Right lobe of liver (tissue), 4 donors: ENCODE measurements at regions not wholly inside any gene's neighbourhood (a gene's known extent, or its start where the extent isn't known, plus 50 kb on each side); places are given as distances from the start of the nearest gene placed in this dataset.

Source experiments
- POLR2A ChIP-seq: fragments of 450-650 bp; IDR thresholded peaks from one replicate; pipeline ENCODE4 v1.6.1; 2017; ENCODE audit warnings: antibody characterized with exemption, mild to moderate bottlenecking
- TF ChIP-seq, protein P1 (sequence below), 4 donors: fragments of 200-600 bp in 3 of 4; fragments of 450-650 bp in 1 of 4; IDR thresholded peaks; one replicate each; pipeline versions ENCODE4 v1.5.1 to v1.8.0; 2016 to 2022; ENCODE audit warnings: antibody characterized with exemption in 4 of 4, mild to moderate bottlenecking in 2 of 4
- donor health status: DM: no; HTN: no; CAD: no.
- donor health status: DM: no; HTN: no; CAD: no.
- donor health status: DM: no; HTN: yes; CAD: no.

DNA sequence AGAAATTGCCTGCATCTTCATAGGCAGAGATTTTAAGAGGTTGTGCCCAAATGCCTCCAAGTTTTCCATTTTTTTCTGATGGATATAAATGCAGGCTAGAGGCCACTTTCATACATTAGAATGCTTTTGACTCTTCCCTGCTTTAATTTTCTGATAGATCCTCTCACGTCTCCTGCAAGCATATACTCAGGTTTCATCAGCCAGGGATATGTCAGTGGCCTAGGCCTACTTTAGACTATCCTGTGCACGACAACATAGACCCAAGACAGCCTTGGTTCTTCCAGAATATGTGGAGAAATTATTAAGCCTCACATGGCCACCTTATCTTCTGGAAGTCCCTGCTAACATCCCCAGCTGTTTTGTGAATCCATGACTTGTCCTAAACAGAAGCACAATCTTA is 415.9 kb downstream of the TDRD15 start:
- TF ChIP-seq, protein P1, sequence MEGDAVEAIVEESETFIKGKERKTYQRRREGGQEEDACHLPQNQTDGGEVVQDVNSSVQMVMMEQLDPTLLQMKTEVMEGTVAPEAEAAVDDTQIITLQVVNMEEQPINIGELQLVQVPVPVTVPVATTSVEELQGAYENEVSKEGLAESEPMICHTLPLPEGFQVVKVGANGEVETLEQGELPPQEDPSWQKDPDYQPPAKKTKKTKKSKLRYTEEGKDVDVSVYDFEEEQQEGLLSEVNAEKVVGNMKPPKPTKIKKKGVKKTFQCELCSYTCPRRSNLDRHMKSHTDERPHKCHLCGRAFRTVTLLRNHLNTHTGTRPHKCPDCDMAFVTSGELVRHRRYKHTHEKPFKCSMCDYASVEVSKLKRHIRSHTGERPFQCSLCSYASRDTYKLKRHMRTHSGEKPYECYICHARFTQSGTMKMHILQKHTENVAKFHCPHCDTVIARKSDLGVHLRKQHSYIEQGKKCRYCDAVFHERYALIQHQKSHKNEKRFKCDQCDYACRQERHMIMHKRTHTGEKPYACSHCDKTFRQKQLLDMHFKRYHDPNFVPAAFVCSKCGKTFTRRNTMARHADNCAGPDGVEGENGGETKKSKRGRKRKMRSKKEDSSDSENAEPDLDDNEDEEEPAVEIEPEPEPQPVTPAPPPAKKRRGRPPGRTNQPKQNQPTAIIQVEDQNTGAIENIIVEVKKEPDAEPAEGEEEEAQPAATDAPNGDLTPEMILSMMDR (IDR thresholded peaks at IDR 0.05), result no peak
- TF ChIP-seq POLR2A, result no peak
